Parathyroid adenoma (tissue), 2 donors: ENCODE measurements at regions not wholly inside any gene's neighbourhood (a gene's known extent, or its start where the extent isn't known, plus 50 kb on each side); places are given as distances from the start of the nearest gene placed in this dataset.

Experiments
- H2AFZ ChIP-seq: fragments of 300-600 bp; sonication (generic); one replicate; pipeline ENCODE4 v1.7.0; 2017; ENCODE audit warnings: antibody characterized with exemption, mild to moderate bottlenecking
- H3K27ac ChIP-seq: fragments of 300-600 bp; sonication (generic); one replicate; pipeline ENCODE4 v1.7.0; 2017
- H3K27me3 ChIP-seq: fragments of 300-600 bp; sonication (generic); one replicate; pipeline ENCODE4 v1.7.0; 2017; ENCODE audit warnings: low read length; ENCODE audit not compliant: control insufficient read depth, insufficient read depth
- H3K36me3 ChIP-seq: fragments of 300-600 bp; sonication (generic); one replicate; pipeline ENCODE4 v1.7.0; 2017; ENCODE audit warnings: low read length; ENCODE audit not compliant: control insufficient read depth, insufficient read depth
- H3K4me1 ChIP-seq: fragments of 300-600 bp; sonication (generic); one replicate; pipeline ENCODE4 v1.7.0; 2017; ENCODE audit warnings: control low read depth
- H3K4me2 ChIP-seq: fragments of 300-600 bp; sonication (generic); one replicate; pipeline ENCODE4 v1.7.0; 2017; ENCODE audit warnings: low read length
- H3K4me3 ChIP-seq: fragments of 300-600 bp; sonication (generic); one replicate; pipeline ENCODE4 v1.7.0; 2017; ENCODE audit warnings: low read depth, low read length
- H3K79me2 ChIP-seq: fragments of 300-600 bp; sonication (generic); one replicate; pipeline ENCODE4 v1.7.0; 2017; ENCODE audit warnings: control low read depth
- H3K9ac ChIP-seq: fragments of 300-600 bp; sonication (generic); one replicate; pipeline ENCODE4 v1.7.0; 2017; ENCODE audit warnings: mild to moderate bottlenecking
- H3K9me3 ChIP-seq: fragments of 300-600 bp; sonication (generic); one replicate; pipeline ENCODE4 v1.7.0; 2017; ENCODE audit warnings: low read length; ENCODE audit not compliant: control insufficient read depth
- TF ChIP-seq, protein P1 (sequence below): fragments of 300-600 bp; sonication (generic); IDR thresholded peaks from one replicate; pipeline ENCODE4 v1.7.0; 2017; ENCODE audit warnings: antibody characterized with exemption, mild to moderate bottlenecking
- donor health status: primary hyperparathyroidism.

DNA sequence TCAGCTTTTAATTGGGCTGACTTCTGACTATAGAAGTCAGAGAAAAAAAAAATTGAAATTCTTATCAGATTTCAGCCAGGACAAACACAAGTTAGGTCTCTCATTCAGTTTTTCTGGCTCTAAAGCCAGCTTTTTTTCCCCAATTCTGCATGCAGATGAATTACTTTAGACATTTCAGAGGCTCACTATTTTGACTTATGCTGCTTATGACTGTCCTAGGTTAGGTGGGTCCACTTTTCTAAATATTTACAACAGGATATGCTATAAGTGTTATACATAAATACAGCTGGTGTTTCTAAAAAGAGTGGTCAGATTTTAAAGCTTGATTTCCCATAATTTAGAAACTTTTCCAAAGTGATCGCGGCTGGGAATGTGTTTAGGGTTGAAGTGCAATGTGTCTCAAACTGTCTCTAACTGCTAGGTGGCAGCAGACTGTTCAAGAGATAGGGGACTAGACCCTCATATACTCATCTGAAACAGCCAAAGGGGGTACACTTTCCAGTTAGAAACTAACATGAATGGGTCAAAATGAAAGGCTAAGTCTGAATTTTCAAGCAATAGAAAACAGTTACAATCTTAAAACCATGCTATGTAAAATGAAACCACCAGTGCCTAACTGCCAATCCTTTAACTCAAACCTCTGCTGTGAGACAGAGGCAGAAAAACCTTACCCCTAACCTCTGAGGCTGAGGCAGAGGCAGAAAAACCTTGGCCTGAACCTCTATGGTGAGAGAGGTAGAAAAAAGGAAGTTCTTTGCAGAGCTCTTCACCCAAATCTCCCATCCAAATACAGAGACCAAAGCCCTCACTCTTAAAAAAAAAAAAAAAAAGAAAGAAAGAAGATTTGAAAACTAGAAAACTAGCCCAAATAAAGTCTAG is 596.0 kb downstream of the NTRK3 start:
- Histone ChIP-seq H2AFZ (no peak overlapping the region), H3K4me2 (no peak overlapping the region), H3K27me3 (no peaks in the 10 kb centered on the region), H3K27ac (no peak overlapping the region), H3K4me1 (no peaks in the 10 kb centered on the region), H3K36me3 (no peaks in the 10 kb centered on the region), H3K4me3 (no peak overlapping the region), H3K9ac (no peak overlapping the region), H3K9me3 (no peaks in the 10 kb centered on the region), H3K79me2 (no peaks in the 10 kb centered on the region)
- TF ChIP-seq, protein P1, sequence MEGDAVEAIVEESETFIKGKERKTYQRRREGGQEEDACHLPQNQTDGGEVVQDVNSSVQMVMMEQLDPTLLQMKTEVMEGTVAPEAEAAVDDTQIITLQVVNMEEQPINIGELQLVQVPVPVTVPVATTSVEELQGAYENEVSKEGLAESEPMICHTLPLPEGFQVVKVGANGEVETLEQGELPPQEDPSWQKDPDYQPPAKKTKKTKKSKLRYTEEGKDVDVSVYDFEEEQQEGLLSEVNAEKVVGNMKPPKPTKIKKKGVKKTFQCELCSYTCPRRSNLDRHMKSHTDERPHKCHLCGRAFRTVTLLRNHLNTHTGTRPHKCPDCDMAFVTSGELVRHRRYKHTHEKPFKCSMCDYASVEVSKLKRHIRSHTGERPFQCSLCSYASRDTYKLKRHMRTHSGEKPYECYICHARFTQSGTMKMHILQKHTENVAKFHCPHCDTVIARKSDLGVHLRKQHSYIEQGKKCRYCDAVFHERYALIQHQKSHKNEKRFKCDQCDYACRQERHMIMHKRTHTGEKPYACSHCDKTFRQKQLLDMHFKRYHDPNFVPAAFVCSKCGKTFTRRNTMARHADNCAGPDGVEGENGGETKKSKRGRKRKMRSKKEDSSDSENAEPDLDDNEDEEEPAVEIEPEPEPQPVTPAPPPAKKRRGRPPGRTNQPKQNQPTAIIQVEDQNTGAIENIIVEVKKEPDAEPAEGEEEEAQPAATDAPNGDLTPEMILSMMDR = no peak

DNA sequence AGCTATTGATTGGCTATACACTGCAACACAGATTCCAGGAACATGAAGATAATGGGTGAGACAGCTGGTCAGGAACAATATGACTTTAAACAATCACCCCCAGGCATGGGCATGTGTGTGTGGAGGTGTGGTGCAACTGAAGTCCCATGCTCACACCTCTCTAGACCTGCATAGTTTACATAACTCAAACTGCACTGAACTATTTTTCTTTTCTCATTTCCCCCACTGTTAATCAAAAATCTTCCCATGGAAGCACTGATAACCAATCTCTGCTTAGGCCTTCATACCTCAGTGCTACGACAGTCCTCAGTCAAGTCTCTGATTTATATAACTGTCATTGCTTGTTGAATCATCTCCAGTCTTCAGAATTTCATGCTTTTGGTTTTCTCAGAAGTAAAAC is 600.2 kb downstream of the NTRK3 start:
- TF ChIP-seq, protein P1 = no peak
- Histone ChIP-seq H3K4me1 (no peaks in the 10 kb centered on the region), H3K4me2 (no peak overlapping the region), H3K9ac (no peak overlapping the region), H3K27ac (no peak overlapping the region), H3K9me3 (no peaks in the 10 kb centered on the region), H3K36me3 (no peaks in the 10 kb centered on the region), H2AFZ (no peak overlapping the region), H3K4me3 (no peak overlapping the region), H3K79me2 (no peaks in the 10 kb centered on the region), H3K27me3 (no peaks in the 10 kb centered on the region)

DNA sequence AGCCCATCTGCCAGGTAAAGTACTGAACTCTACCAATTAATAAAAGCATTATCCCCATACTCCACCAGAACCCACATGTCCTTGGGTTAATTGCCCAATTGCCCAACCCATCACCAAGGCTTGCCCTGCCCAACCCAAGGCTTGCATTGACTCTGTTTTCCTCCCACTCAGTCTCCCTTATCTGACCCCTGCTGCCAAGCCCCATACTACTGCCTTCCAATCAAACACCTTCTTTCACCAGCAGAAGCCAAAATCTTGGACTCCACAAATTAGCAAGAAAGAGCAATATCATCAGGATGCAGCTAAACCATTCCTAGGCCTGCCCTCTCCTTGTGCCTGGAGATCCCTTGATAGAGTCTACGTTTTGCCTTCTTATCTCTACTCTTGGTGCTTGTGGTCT is 602.9 kb downstream of the NTRK3 start:
- no peaks in the 10 kb centered on the region for H3K9me3 ChIP-seq
- H3K27me3 ChIP-seq = no peaks in the 10 kb centered on the region
- no peaks in the 10 kb centered on the region for H3K4me1 ChIP-seq
- no peak overlapping the region for H3K4me3 ChIP-seq
- H3K79me2 ChIP-seq = no peaks in the 10 kb centered on the region
- H3K4me2 ChIP-seq = no peak overlapping the region
- H2AFZ ChIP-seq = no peak overlapping the region
- TF ChIP-seq, protein P1 = no peak
- H3K36me3 ChIP-seq = no peaks in the 10 kb centered on the region
- no peak overlapping the region for H3K9ac ChIP-seq
- H3K27ac ChIP-seq = no peak overlapping the region

DNA sequence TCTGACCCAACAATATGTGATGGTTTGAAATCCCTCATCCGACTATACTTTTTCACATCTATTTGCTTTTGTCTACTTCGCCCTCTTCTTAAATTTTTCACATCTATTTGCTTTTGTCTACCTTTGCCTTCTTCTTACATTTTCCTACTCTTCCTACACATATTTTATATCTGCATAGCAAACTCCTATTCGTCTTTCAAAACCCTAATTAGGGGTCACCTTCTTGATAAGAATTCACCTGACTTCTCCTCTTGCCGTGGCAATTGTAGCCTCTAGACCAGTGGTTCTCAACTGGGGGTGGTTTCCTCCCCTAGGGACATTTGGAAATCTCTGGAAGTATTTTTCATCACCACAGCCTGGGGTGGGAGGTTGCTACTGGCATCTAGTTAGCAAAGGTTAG is 607.4 kb downstream of the NTRK3 start:
- H3K4me3 ChIP-seq = no peak overlapping the region
- H3K4me2 ChIP-seq = no peak overlapping the region
- no peaks in the 10 kb centered on the region for H3K36me3 ChIP-seq
- no peaks in the 10 kb centered on the region for H3K4me1 ChIP-seq
- TF ChIP-seq, protein P1 = no peak
- no peaks in the 10 kb centered on the region for H3K9me3 ChIP-seq
- H3K27me3 ChIP-seq = no peaks in the 10 kb centered on the region
- no peak overlapping the region for H2AFZ ChIP-seq
- H3K79me2 ChIP-seq = no peaks in the 10 kb centered on the region
- no peak overlapping the region for H3K27ac ChIP-seq
- no peak overlapping the region for H3K9ac ChIP-seq

DNA sequence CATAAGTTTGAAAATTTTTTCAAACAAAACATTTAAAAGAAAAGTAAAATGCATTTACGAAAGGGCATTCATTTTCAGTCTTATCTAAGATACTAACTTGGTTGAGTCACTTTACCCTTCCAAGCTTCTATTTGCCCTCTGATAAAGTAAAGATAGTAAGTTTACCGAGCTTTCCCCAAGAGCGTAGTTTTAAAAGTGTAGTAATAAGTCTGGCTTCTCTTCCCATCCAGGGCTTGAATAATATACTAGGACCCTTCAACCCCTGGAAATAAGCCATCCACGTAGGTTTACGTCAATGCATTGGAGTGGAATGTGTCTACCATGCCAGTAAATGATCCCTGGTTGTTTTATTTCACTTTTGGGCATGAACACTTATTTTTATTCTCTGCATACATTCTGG is 608.3 kb downstream of the NTRK3 start:
- Histone ChIP-seq H3K27ac (no peak overlapping the region), H3K4me1 (no peaks in the 10 kb centered on the region), H3K4me3 (no peak overlapping the region), H3K9me3 (no peaks in the 10 kb centered on the region), H3K79me2 (no peaks in the 10 kb centered on the region), H3K27me3 (no peaks in the 10 kb centered on the region), H3K36me3 (no peaks in the 10 kb centered on the region), H3K4me2 (no peak overlapping the region), H2AFZ (no peak overlapping the region), H3K9ac (no peak overlapping the region)
- TF ChIP-seq, protein P1 = no peak
